AG10803 (cell line): ENCODE measurements at regions not wholly inside any gene's neighbourhood (a gene's known extent, or its start where the extent isn't known, plus 50 kb on each side); places are given as distances from the start of the nearest gene placed in this dataset.
A peak's percentile ranks its signal among the peaks of the same experiment; 100 is the strongest.

Source experiments
- DNase-seq: peaks from one replicate; pipeline ENCODE4 v3.0.0; 2010; ENCODE audit warnings: low read depth
- H3K4me3 ChIP-seq: 2 replicates; pipeline ENCODE4 v1.5.1; 2011; ENCODE audit warnings: mild to moderate bottlenecking, low read length, control low read depth
- CTCF ChIP-seq: conservative IDR thresholded peaks from 2 replicates; pipeline ENCODE4 v1.5.1; 2011; ENCODE audit warnings: mild to moderate bottlenecking, low read length, control low read depth, inconsistent platforms

- DNase-seq = peak; percentile 35
- no peak for TF ChIP-seq CTCF
- H3K4me3 ChIP-seq = no peak overlapping the region
These were observed 89.0 kb downstream of the RPL22L1 start for GRCh38 chr3:170780955-170781354.

GRCh38 chr3:170780471-170780870 lies 89.5 kb downstream of the RPL22L1 start:
- DNase-seq = no peak
- TF ChIP-seq CTCF = no peak

GRCh38 chr3:170778240-170779217 lies 91.5 kb downstream of the RPL22L1 start:
- TF ChIP-seq CTCF = no peak
- H3K4me3 ChIP-seq = no peak overlapping the region
- DNase-seq = no peak

More at GRCh38 chr3:170780471-170780870, 89.5 kb downstream of the RPL22L1 start:
- no peak overlapping the region for H3K4me3 ChIP-seq

GRCh38 chr3:170777564-170777926 lies 92.5 kb downstream of the RPL22L1 start:
- no peak for TF ChIP-seq CTCF
- no peak for DNase-seq
- no peak overlapping the region for H3K4me3 ChIP-seq

- no peak for TF ChIP-seq CTCF
- H3K4me3 ChIP-seq = no peak overlapping the region
- no peak for DNase-seq
These were observed 93.0 kb downstream of the RPL22L1 start for GRCh38 chr3:170776887-170777563.

GRCh38 chr3:170773682-170774425 lies 96.1 kb downstream of the RPL22L1 start:
- H3K4me3 ChIP-seq = no peak overlapping the region
- DNase-seq = no peak
- TF ChIP-seq CTCF = no peak
